ENCODE measurements at regions not wholly inside any gene's neighbourhood (a gene's known extent, or its start where the extent isn't known, plus 50 kb on each side); places are given as distances from the start of the nearest gene placed in this dataset.
A peak's percentile ranks its signal among the peaks of the same experiment; 100 is the strongest.

- DNase-seq (ENCODE audit: low spot score), result no peak
These were observed 82.6 kb upstream of the DHX15 start for GRCh38 chr4:24666816-24667477.

DNA sequence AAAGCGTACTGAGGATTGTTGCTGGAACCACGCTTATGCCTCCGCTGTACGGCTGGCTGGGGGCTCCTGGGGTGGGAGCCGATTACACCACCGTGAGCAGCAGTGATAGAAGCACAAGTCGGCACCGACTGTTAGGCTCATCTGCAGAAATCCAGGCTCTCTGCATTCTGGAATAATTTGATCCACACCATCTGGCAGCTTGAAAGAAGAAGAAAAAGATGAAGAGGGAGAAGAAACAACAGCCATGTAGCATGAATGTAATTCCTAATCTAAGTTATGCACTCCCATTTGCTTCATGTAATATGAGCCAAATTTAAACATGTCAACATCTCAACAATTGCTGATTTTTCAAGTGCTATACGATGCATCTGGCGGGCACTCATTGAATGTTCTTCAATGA lies 84.6 kb upstream of the DHX15 start:
- no peak for DNase-seq (ENCODE audit: low spot score)

DNA sequence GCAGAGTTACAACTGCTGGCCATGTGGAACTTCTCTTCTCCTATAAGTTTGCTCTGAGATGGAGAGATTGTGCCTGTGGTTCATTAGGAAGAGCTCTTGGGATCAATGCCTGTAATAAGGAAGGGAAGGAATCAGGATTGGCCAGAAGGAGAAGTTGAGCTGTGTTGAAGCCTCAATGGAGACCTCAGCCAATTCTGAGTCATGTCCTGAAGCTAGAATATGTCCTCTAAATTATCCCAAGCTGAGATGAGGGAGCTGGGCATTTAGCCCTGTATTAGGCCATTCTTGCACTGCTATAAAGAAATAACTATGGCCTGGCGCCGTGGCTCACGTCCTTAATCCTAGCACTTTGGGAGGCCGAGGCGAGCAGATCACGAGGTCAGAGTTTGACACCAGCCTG lies 85.4 kb upstream of the DHX15 start:
- DNase-seq (ENCODE audit: low spot score), result no peak

GRCh38 chr4:24671849-24672248 lies 87.5 kb upstream of the DHX15 start:
- DNase-seq (ENCODE audit: low spot score), result no peak

- DNase-seq (ENCODE audit: low spot score), result no peak
These were observed 88.5 kb upstream of the DHX15 start for GRCh38 chr4:24672880-24673279.

GRCh38 chr4:24674279-24674678 lies 89.9 kb upstream of the DHX15 start:
- no peak for DNase-seq (ENCODE audit: low spot score)

- no peak for DNase-seq (ENCODE audit: low spot score)
These were observed 91.5 kb upstream of the DHX15 start for GRCh38 chr4:24675721-24676389.

DNA sequence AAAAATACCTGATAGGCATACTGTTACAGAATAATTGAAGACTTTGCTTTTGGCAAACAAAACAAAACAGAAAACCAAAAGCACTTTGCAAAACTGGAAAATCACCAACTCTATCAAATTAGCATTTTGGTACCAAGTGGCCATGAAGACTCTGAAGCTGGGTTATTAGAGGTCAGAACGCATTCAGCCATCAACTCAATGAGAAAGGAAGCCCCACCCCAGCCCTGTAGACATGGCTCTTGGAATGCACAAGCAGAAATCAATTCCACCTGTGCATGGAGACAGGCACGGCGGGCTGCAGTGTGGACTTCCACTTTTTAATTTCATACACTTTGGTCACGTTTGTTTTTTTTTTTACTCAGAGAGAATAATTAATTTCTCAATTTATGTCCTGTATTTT lies 93.6 kb upstream of the DHX15 start:
- peak; percentile 44 for DNase-seq (ENCODE audit: low spot score)

- no peak for DNase-seq (ENCODE audit: low spot score)
These were observed 96.5 kb upstream of the DHX15 start for GRCh38 chr4:24680746-24681448.

- no peak for DNase-seq (ENCODE audit: low spot score)
These were observed 98.8 kb upstream of the DHX15 start for GRCh38 chr4:24683116-24683515.

GRCh38 chr4:24686866-24687692 lies 102.7 kb upstream of the DHX15 start:
- DNase-seq (ENCODE audit: low spot score), result no peak

- DNase-seq (ENCODE audit: low spot score), result no peak
These were observed 104.1 kb upstream of the DHX15 start for GRCh38 chr4:24688453-24688852.

GRCh38 chr4:24689212-24689611 lies 104.9 kb upstream of the DHX15 start:
- DNase-seq (ENCODE audit: low spot score), result no peak

DNA sequence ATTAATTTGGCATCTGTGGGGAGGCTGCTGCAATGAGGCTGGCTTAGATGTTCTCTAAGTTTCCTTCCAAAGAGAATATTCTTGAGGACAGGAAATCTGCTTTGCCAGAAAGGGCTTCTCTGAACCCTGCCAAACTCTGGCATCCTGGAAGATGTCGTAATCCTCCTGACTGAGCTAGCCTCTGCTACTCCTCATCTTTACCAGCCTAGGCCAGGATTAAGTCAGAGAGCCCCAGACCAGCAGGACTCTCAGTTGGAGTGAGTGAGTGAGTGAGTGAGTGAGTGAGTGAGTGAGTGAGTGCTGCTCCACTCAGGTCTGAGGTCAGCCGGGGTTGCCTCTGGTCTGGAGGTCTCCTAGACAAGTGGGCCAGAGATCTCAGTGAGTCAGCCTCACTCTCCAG lies 104.9 kb upstream of the SOD3 start:
- no peak for DNase-seq (ENCODE audit: low spot score)

DNA sequence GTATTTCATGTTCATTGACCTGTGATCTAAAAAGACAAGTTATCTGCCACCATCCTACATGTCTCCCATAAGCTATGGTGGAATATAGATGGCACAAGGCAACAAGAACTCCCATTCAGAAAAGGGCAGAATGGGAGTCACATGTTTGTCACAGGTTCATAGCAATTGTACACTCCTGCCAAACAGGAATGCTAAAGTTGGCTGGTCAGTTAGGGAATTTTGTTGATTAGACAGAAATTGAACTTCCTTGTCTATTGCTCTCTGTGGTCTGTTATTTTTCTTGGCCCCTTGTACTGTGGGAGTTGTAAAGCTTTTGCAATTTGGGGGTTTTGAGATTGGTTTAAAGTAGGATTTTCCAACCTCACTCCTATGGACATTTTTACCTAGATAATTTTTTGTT lies 101.7 kb upstream of the SOD3 start:
- no peak for DNase-seq (ENCODE audit: low spot score)

DNA sequence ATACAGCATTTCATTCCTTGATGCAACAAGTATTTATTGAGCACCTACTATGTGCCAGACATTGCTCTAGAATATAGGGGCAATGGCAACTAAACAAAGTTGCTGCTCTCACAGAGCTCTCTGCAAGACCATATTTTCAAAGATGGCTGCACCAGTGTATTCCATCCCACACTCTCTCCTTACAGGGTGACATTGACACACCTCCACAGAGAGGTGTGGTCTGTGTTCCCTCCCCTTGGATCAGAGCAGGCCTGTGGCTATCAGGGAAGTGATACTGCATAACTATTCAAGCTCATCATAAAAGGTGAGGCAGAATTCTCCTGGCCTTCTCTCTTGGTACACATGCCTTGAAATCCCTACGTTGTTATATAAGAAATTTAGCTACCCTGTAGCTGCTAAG lies 95.3 kb upstream of the SOD3 start:
- DNase-seq (ENCODE audit: low spot score), result no peak

DNA sequence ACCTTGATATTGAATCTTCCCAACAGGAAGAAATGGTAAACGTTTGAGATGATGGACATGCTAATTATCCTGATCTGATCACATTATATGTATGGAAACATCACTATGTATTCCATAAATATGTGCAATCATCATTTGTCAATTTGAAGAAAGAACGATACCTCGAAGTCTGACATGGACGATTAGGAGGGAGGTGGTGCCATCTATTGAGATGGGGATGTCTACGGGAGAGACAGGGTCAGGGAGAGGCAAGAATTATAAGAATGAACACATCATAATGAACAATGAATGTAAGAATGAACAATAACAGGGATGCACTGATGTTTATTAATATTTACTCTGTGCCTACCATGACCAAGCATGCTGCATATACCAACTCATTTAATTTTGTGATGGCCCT lies 93.7 kb upstream of the SOD3 start:
- DNase-seq (ENCODE audit: low spot score), result no peak

DNA sequence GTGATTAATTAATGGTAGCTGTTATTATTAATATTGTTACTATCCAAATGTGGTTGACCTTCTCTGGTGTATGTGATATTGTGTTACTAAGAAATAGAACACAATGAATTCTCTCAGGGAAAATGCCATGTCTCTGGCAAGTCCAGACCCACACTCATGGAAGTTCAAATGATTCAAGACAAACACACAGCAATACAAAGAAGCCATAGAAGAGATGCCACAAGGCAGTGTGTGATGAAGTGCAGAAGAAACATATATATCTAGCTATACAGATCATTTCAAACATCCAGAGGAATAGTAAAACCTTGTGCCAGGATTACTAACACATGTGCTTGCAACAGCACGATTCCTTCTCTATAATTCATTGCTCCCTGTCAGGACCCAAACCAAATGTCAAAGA lies 93.1 kb upstream of the SOD3 start:
- no peak for DNase-seq (ENCODE audit: low spot score)

- no peak for DNase-seq (ENCODE audit: low spot score)
These were observed 92.1 kb upstream of the SOD3 start for GRCh38 chr4:24703298-24703697.

- DNase-seq (ENCODE audit: low spot score), result no peak
These were observed 91.2 kb upstream of the SOD3 start for GRCh38 chr4:24704149-24704548.

- no peak for DNase-seq (ENCODE audit: low spot score)
These were observed 90.2 kb upstream of the SOD3 start for GRCh38 chr4:24705016-24705753.

GRCh38 chr4:24713604-24714003 lies 81.8 kb upstream of the SOD3 start:
- no peak for DNase-seq (ENCODE audit: low spot score)
